H1 (cell line): ENCODE measurements at regions not wholly inside any gene's neighbourhood (a gene's known extent, or its start where the extent isn't known, plus 50 kb on each side); places are given as distances from the start of the nearest gene placed in this dataset.

Source experiments
- CTCF ChIA-PET: fragments of 300-600 bp; sonication (Branson Sonifier 250); formaldehyde crosslinking; loops from one replicate; lab custom pipeline; 2021; ENCODE audit not compliant: partially characterized antibody; lab: Charles Lee
- POLR2A ChIA-PET: fragments of 300-600 bp; sonication (Branson Sonifier 250); formaldehyde crosslinking; loops from one replicate; lab custom pipeline; 2021; ENCODE audit warnings: inconsistent platforms; ENCODE audit not compliant: partially characterized antibody; lab: Charles Lee
- DNase-seq, 2 experiments: peaks; one replicate each; pipeline versions ENCODE4 v3.0.0 to v3.0.0-alpha.2; 2010 to 2022; ENCODE audit warnings: low spot score in 2 of 2, low read depth in 1 of 2, mixed read lengths in 1 of 2
- FAIRE-seq: peaks from 2 replicates; lab custom pipeline; 2011; peaks lifted over from hg19 to GRCh38; lab: Jason Lieb, UNC
- H2AFZ ChIP-seq: 2 replicates; pipeline ENCODE4 v1.8.1; 2012; ENCODE audit warnings: low read length, inconsistent platforms
- H2AK5ac ChIP-seq: 2 replicates; pipeline ENCODE4 v1.6.1; 2013; ENCODE audit warnings: low read depth, low read length
- H2BK120ac ChIP-seq: replicated peaks from 2 replicates; pipeline ENCODE3; 2013; ENCODE audit warnings: low read depth, low read length, inconsistent platforms
- H2BK12ac ChIP-seq: 2 replicates; pipeline ENCODE4 v1.6.1; 2013; ENCODE audit warnings: low read depth, low read length
- H2BK15ac ChIP-seq: 2 replicates; pipeline ENCODE4 v1.6.1; 2013; ENCODE audit warnings: low read length
- H2BK20ac ChIP-seq: 2 replicates; pipeline ENCODE4 v1.6.1; 2013; ENCODE audit warnings: low read length
- H2BK5ac ChIP-seq: 2 replicates; pipeline ENCODE4 v1.6.1; 2013; ENCODE audit warnings: low read depth, low read length
- H3K14ac ChIP-seq: 2 replicates; pipeline ENCODE4 v1.6.1; 2013; ENCODE audit warnings: inconsistent platforms; ENCODE audit not compliant: insufficient read length
- H3K18ac ChIP-seq: 2 replicates; pipeline ENCODE4 v1.6.1; 2013; ENCODE audit warnings: low read length; ENCODE audit errors: extremely low read depth
- H3K23ac ChIP-seq: 2 replicates; pipeline ENCODE4 v1.6.1; 2013; ENCODE audit warnings: inconsistent platforms; ENCODE audit not compliant: insufficient read length
- H3K23me2 ChIP-seq: 2 replicates; pipeline ENCODE4 v1.6.1; 2013; ENCODE audit warnings: low read depth, low read length
- H3K27ac ChIP-seq: 2 replicates; pipeline ENCODE4 v1.6.1; 2011; ENCODE audit warnings: low read depth, low read length, inconsistent platforms
- H3K27me3 ChIP-seq, 4 experiments: replicated peaks in 1 of 4; 1 replicate in 1 of 4; 2 replicates in 3 of 4; pipeline versions ENCODE4 v1.6.1 to v1.8.1; 2011 to 2013; ENCODE audit warnings: low read length in 3 of 4, mild to moderate bottlenecking in 3 of 4, inconsistent platforms in 2 of 4, mixed read lengths in 2 of 4, moderate library complexity in 1 of 4; ENCODE audit not compliant: control insufficient read depth in 3 of 4, insufficient read depth in 3 of 4; ENCODE audit errors: extremely low read depth in 1 of 4
- H3K36me3 ChIP-seq, 4 experiments: 2 replicates each; pipeline versions ENCODE4 v1.6.1 to v1.8.1; 2011 to 2013; ENCODE audit warnings: mild to moderate bottlenecking in 4 of 4, low read length in 3 of 4, moderate library complexity in 2 of 4, control low read depth in 1 of 4, inconsistent platforms in 1 of 4; ENCODE audit not compliant: insufficient read depth in 4 of 4, control insufficient read depth in 2 of 4
- H3K4ac ChIP-seq: replicated peaks from 2 replicates; pipeline ENCODE3; 2013; ENCODE audit warnings: low read length, low read depth, mixed read lengths, inconsistent platforms; ENCODE audit not compliant: insufficient read length
- H3K4me1 ChIP-seq, 4 experiments: replicated peaks in 1 of 4; 1 replicate in 1 of 4; 2 replicates in 3 of 4; pipeline versions ENCODE4 v1.6.1 to v1.8.1; 2011 to 2013; ENCODE audit warnings: low read length in 3 of 4, inconsistent platforms in 2 of 4, mixed read lengths in 1 of 4; ENCODE audit not compliant: insufficient read depth in 4 of 4, control insufficient read depth in 3 of 4
- H3K4me2 ChIP-seq, 2 experiments: 2 replicates each; pipeline versions ENCODE4 v1.6.1 to v1.8.1; 2011 to 2013; ENCODE audit warnings: low read depth in 2 of 2, low read length in 2 of 2, control low read depth in 1 of 2, inconsistent platforms in 1 of 2, mild to moderate bottlenecking in 1 of 2; ENCODE audit not compliant: insufficient read depth in 1 of 2
- H3K4me3 ChIP-seq, 4 experiments: fragments of 200-600, 300-600 bp in 1 of 4; sonication (generic), shearing (Covaris generic), sonication (Bioruptor Twin) in 1 of 4; 2 replicates each; pipeline versions ENCODE4 v1.5.1 to v1.8.1; 2011 to 2016; ENCODE audit warnings: low read length in 4 of 4, low read depth in 3 of 4, control low read depth in 2 of 4, inconsistent platforms in 2 of 4, mild to moderate bottlenecking in 2 of 4, mixed read lengths in 1 of 4, moderate library complexity in 1 of 4; ENCODE audit not compliant: insufficient read depth in 2 of 4; ENCODE audit errors: extremely low read depth in 1 of 4
- H3K56ac ChIP-seq: replicated peaks from 2 replicates; pipeline ENCODE3; 2013; ENCODE audit warnings: low read depth, mild to moderate bottlenecking, mixed read lengths, low read length, inconsistent platforms; ENCODE audit not compliant: insufficient read length
- H3K79me1 ChIP-seq: 2 replicates; pipeline ENCODE4 v1.6.1; 2013; ENCODE audit warnings: low read depth, low read length, control low read depth
- H3K79me2 ChIP-seq, 2 experiments: 2 replicates each; pipeline versions ENCODE4 v1.6.1 to v1.8.1; 2012 to 2013; ENCODE audit warnings: low read length in 2 of 2, mild to moderate bottlenecking in 2 of 2, inconsistent platforms in 1 of 2; ENCODE audit not compliant: insufficient read depth in 2 of 2, control insufficient read depth in 1 of 2
- H3K9ac ChIP-seq, 4 experiments: replicated peaks in 1 of 4; 1 replicate in 1 of 4; 2 replicates in 3 of 4; pipeline versions ENCODE4 v1.6.1 to v1.8.1; 2011 to 2013; ENCODE audit warnings: low read depth in 3 of 4, low read length in 3 of 4, control low read depth in 2 of 4, mild to moderate bottlenecking in 2 of 4, moderate library complexity in 2 of 4, inconsistent platforms in 1 of 4; ENCODE audit errors: extremely low read depth in 1 of 4
- H3K9me3 ChIP-seq, 2 experiments: 2 replicates each; pipeline versions ENCODE4 v1.6.1 to v1.8.1; 2012 to 2013; ENCODE audit warnings: mild to moderate bottlenecking in 2 of 2, moderate library complexity in 2 of 2, control low read depth in 1 of 2, inconsistent platforms in 1 of 2, low read depth in 1 of 2, low read length in 1 of 2, mixed read lengths in 1 of 2; ENCODE audit not compliant: insufficient read depth in 2 of 2
- H4K20me1 ChIP-seq, 2 experiments: replicated peaks in 1 of 2; 2 replicates each; pipeline versions ENCODE3 to v1.8.1; 2011 to 2013; ENCODE audit warnings: inconsistent platforms in 2 of 2, low read length in 2 of 2, mild to moderate bottlenecking in 1 of 2; ENCODE audit not compliant: insufficient read depth in 2 of 2, control insufficient read depth in 1 of 2
- H4K5ac ChIP-seq: 2 replicates; pipeline ENCODE4 v1.6.1; 2013; ENCODE audit warnings: low read length, low read depth, mixed read lengths, inconsistent platforms; ENCODE audit not compliant: insufficient read length
- H4K8ac ChIP-seq: 2 replicates; pipeline ENCODE4 v1.8.0; 2013; ENCODE audit warnings: mild to moderate bottlenecking, moderate library complexity, low read length, inconsistent platforms; ENCODE audit not compliant: insufficient read depth; ENCODE audit errors: extremely low read depth
- H4K91ac ChIP-seq: replicated peaks from 2 replicates; pipeline ENCODE3; 2013; ENCODE audit warnings: low read length, mixed read lengths, inconsistent platforms; ENCODE audit not compliant: insufficient read length
- BRCA1 ChIP-seq: IDR thresholded peaks from 2 replicates; pipeline ENCODE4 v1.6.1; 2012; ENCODE audit warnings: low read depth, low read length, improper control_type of control experiment
- CBX8 ChIP-seq: fragments of 300-800, 300-1000 bp; sonication (generic); IDR thresholded peaks from 2 replicates; pipeline ENCODE4 v1.7.1; 2016; ENCODE audit warnings: low read depth, low read length, borderline replicate concordance
- HDAC2 ChIP-seq, 2 experiments: fragments of 300-600 bp in 1 of 2; sonication (generic) in 1 of 2; IDR thresholded peaks; 2 replicates each; pipeline ENCODE4 v1.6.1; 2011 to 2012; ENCODE audit warnings: low read depth in 2 of 2, low read length in 2 of 2, mild to moderate bottlenecking in 2 of 2, moderate library complexity in 2 of 2, borderline replicate concordance in 1 of 2, inconsistent platforms in 1 of 2
- JUN ChIP-seq: IDR thresholded peaks from 2 replicates; pipeline ENCODE4 v1.6.1; 2011; ENCODE audit warnings: low read depth, mild to moderate bottlenecking, improper control_type of control experiment, low read length
- JUND ChIP-seq: IDR thresholded peaks from 2 replicates; pipeline ENCODE4 v1.6.1; 2011; ENCODE audit warnings: mild to moderate bottlenecking, improper control_type of control experiment, low read length
- RFX5 ChIP-seq: IDR thresholded peaks from 2 replicates; pipeline ENCODE4 v1.6.1; 2011; ENCODE audit warnings: low read depth, low read length, improper control_type of control experiment, borderline replicate concordance
- RNF2 ChIP-seq: fragments of 200-900, 300-1000 bp; sonication (generic); IDR thresholded peaks from 2 replicates; pipeline ENCODE4 v1.7.1; 2016; ENCODE audit warnings: borderline replicate concordance, low read depth, mild to moderate bottlenecking, antibody characterized with exemption, low read length; ENCODE audit not compliant: poor library complexity, severe bottlenecking; ENCODE audit errors: missing control alignments
- WGBS, 2 experiments: shearing (Covaris generic) in 1 of 2; methylation state at CpG; one replicate each; pipeline versions ENCODE4 v1.1.6 to v1.1.7; 2013 to 2015; ENCODE audit warnings: low lambda C conversion rate in 2 of 2, mixed read lengths in 2 of 2, inconsistent platforms in 1 of 2, low coverage in 1 of 2, missing lambda C conversion rate in 1 of 2; ENCODE audit not compliant: insufficient replicate concordance in 2 of 2, insufficient coverage in 1 of 2, insufficient read length in 1 of 2; ENCODE audit errors: extremely low coverage in 1 of 2, missing lambda C conversion rate in 1 of 2; 5-methylcytosine and 5-hydroxymethylcytosine counted together
- TF ChIP-seq, protein P1 (sequence below): IDR thresholded peaks from 2 replicates; pipeline ENCODE4 v1.6.1; 2012; ENCODE audit warnings: inconsistent platforms

GRCh38 chr1:4169991-4170390, 269.9 kb upstream of the C1orf174 start:
- H2AFZ ChIP-seq, result no peak overlapping the region
- no peaks in the 10 kb centered on the region; a peak in 1 of 7 replicates for H3K27me3 ChIP-seq

More at GRCh38 chr1:4169991-4170390, 269.9 kb upstream of the C1orf174 start:
- H3K14ac ChIP-seq, result no peak overlapping the region
- no peaks in the 10 kb centered on the region for H4K20me1 ChIP-seq
- no peak overlapping the region for H4K8ac ChIP-seq
- no peak overlapping the region for H3K18ac ChIP-seq
- FAIRE-seq (no peak), DNase-seq (no peak)
- no peaks in the 10 kb centered on the region for H3K79me1 ChIP-seq
- no peak overlapping the region for H3K27ac ChIP-seq
- H3K9ac ChIP-seq, result no peak overlapping the region
- H3K56ac ChIP-seq, result no peak overlapping the region
- H3K4me3 ChIP-seq, result no peak overlapping the region
- no peak overlapping the region for H4K5ac ChIP-seq
- no peaks in the 10 kb centered on the region for H3K23me2 ChIP-seq
- no peaks in the 10 kb centered on the region for H3K36me3 ChIP-seq
- no peak overlapping the region for H3K4ac ChIP-seq
- no peaks in the 10 kb centered on the region for H3K79me2 ChIP-seq
- no peaks in the 10 kb centered on the region for H3K9me3 ChIP-seq
- ChIA-PET CTCF (no interaction called here), POLR2A (no interaction called here)
- no peak overlapping the region for H2BK20ac ChIP-seq
- H2BK12ac ChIP-seq, result no peak overlapping the region
- WGBS, 2 experiments, result 83% methylated on average over 5 of the region's 6 CpGs; no CpG with 5 or more reads in 1 of the 2 experiments
- H2AK5ac ChIP-seq, result no peak overlapping the region
- no peak overlapping the region for H4K91ac ChIP-seq
- peaks cover 0 to 4% (median 1%) of the 10 kb centered on the region in 4 experiments; a peak in 5 of 7 replicates for H3K4me1 ChIP-seq
- no peak for TF ChIP-seq JUND
- TF ChIP-seq HDAC2 (IDR thresholded peaks at IDR 0.05; ENCODE audit: borderline replicate concordance in 1 of 2, low read depth in 2 of 2, low read length in 2 of 2), result no peak
- TF ChIP-seq BRCA1, result no peak
- TF ChIP-seq RNF2, result no peak
- TF ChIP-seq, protein P1, sequence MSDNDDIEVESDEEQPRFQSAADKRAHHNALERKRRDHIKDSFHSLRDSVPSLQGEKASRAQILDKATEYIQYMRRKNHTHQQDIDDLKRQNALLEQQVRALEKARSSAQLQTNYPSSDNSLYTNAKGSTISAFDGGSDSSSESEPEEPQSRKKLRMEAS, result no peak
- TF ChIP-seq RFX5, result no peak
- no peak for TF ChIP-seq CBX8
- no peak for TF ChIP-seq JUN
- H3K23ac ChIP-seq, result no peak overlapping the region
- no peak overlapping the region for H2BK120ac ChIP-seq
- no peak overlapping the region for H2BK15ac ChIP-seq
- no peak overlapping the region for H2BK5ac ChIP-seq
- H3K4me2 ChIP-seq, result no peak overlapping the region
